ENCODE measurements at regions not wholly inside any gene's neighbourhood (a gene's known extent, or its start where the extent isn't known, plus 50 kb on each side); places are given as distances from the start of the nearest gene placed in this dataset.

- Histone ChIP-seq H3K27ac (ENCODE audit: insufficient read length, low read depth, low read length) (no peak overlapping the region), H3K9me3 (ENCODE audit: control insufficient read depth, low read depth, low read length) (no peaks in the 10 kb centered on the region), H3K23me2 (ENCODE audit: insufficient read length, low read depth, low read length, poor library complexity, severe bottlenecking) (no peaks in the 10 kb centered on the region), H2BK20ac (ENCODE audit: low read depth, low read length, poor library complexity, severe bottlenecking) (no peak overlapping the region), H3K4me1 (ENCODE audit: insufficient read depth, low read length) (no peaks in the 10 kb centered on the region), H4K5ac (ENCODE audit: insufficient read length, low read depth, low read length) (no peak overlapping the region), H4K20me1 (ENCODE audit: control insufficient read depth, insufficient read depth, insufficient read length) (no peaks in the 10 kb centered on the region), H3K79me1 (ENCODE audit: insufficient read depth, low read depth, low read length, poor library complexity, severe bottlenecking) (no peaks in the 10 kb centered on the region), H4K8ac (replicated peaks; ENCODE audit: insufficient read length, low read depth, low read length) (no peak overlapping the region), H3K14ac (ENCODE audit: insufficient read depth, low read length) (no peak overlapping the region), H2AK5ac (ENCODE audit: insufficient read length, low read length) (no peak overlapping the region), H3K18ac (ENCODE audit: insufficient read length, low read depth, low read length) (no peak overlapping the region), H3K23ac (ENCODE audit: insufficient read length, low read depth, low read length) (no peak overlapping the region), H2BK5ac (ENCODE audit: insufficient read length, low read length) (no peak overlapping the region), H2BK120ac (ENCODE audit: low read depth, low read length, poor library complexity, severe bottlenecking) (no peak overlapping the region), H3K4me2 (ENCODE audit: insufficient read depth, insufficient read length, low read length) (no peak overlapping the region), H3K27me3 (ENCODE audit: insufficient read depth, low read length) (no peaks in the 10 kb centered on the region), H3T11ph (ENCODE audit: low read length) (no peak overlapping the region), H3K4ac (ENCODE audit: low read depth, low read length) (no peak overlapping the region), H3K79me2 (ENCODE audit: insufficient read depth, low read length) (no peaks in the 10 kb centered on the region), H4K91ac (ENCODE audit: insufficient read length, low read depth, low read length) (no peak overlapping the region), H3K56ac (ENCODE audit: insufficient read length, low read depth, low read length) (no peak overlapping the region), H2BK15ac (ENCODE audit: low read depth, low read length) (no peak overlapping the region), H2BK12ac (ENCODE audit: insufficient read length, low read depth, low read length) (no peak overlapping the region), H3K9ac (ENCODE audit: extremely low read depth, insufficient read length, low read length) (no peak overlapping the region), H2AFZ (ENCODE audit: low read length) (no peak overlapping the region)
- peaks cover 5 to 7% of the 10 kb centered on the region in 2 experiments; a peak in 2 of 5 replicates for H3K9me3 Mint-ChIP-seq
- H3K27me3 Mint-ChIP-seq (ENCODE audit: low read depth), result no peaks in the 10 kb centered on the region
- no peak for TF ChIP-seq CTCF (conservative IDR thresholded peaks at IDR 0.05)
- no peak for DNase-seq
- no CpG with 5 or more reads among the region's 6 CpGs for WGBS (ENCODE audit: extremely low coverage, insufficient read length, low lambda C conversion rate)
- no peak overlapping the region for H3K4me3 Mint-ChIP-seq
- H3K36me3 Mint-ChIP-seq (ENCODE audit: insufficient read depth in 1 of 3, low read depth in 3 of 3), result peaks cover 0 to 6% (median 0%) of the 10 kb centered on the region in 3 experiments; a peak in 2 of 7 replicates
- no peak overlapping the region for H3K27ac Mint-ChIP-seq
- no peaks in the 10 kb centered on the region for H3K4me1 Mint-ChIP-seq
Measured at GRCh38 chr5:143534761-143535154, 131.3 kb upstream of the NR3C1 start.

Measured in H9 (cell line).